M059J (cell line): ENCODE measurements at regions not wholly inside any gene's neighbourhood (a gene's known extent, or its start where the extent isn't known, plus 50 kb on each side); places are given as distances from the start of the nearest gene placed in this dataset.

ENCODE experiments used
- DNase-seq: peaks from one replicate; pipeline ENCODE4 v3.0.0-alpha.2; 2012; ENCODE audit warnings: low read depth

- DNase-seq: peak; percentile 88
Measured at GRCh38 chr6:132199343-132199742, 201.9 kb downstream of the MOXD1 start.

DNA sequence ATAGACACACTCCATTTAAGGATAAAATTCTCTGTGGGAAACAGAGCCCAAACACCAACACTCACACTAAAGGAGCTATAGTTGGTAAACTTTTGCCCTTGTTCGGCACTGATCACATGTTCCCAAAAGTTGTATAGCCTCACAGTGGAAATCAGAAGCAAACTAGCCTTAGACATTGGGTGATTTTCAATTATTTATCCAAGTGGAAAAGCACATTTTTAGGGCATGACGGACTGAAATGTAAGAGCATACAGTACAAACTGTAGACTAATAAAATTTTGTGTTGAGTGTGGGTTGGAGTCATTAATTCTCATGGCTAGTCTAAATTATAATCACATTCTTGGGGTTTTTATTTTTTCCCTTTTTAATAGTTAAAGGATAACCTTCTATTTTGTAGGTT lies 202.4 kb downstream of the MOXD1 start:
- peak; percentile 95 for DNase-seq

- DNase-seq: peak; percentile 90
Measured at GRCh38 chr6:132198040-132198439, 203.2 kb downstream of the MOXD1 start.

- DNase-seq: no peak
Measured at GRCh38 chr6:132194529-132194928, 206.7 kb downstream of the MOXD1 start.

DNA sequence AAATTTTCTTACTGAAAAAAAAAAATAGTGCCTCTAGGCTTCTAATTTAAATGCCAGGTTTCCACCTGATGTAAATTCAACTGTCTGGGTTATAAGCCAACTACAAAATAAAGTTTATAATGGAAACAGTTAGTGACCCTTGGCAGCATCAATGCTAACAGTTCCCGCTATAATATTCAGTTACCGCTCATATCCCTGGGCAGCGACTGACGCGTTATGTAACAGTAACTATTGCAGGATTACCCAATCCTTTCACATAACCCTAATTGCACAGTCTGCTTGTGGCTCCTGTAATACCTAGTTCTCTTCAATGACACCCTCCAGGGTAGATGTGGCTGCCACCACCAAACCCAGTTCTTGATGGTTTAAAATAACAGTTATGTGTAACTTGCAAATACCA lies 208.6 kb downstream of the MOXD1 start:
- DNase-seq: no peak

GRCh38 chr6:132190815-132191175 lies 210.5 kb downstream of the MOXD1 start:
- DNase-seq: peak; percentile 84

DNA sequence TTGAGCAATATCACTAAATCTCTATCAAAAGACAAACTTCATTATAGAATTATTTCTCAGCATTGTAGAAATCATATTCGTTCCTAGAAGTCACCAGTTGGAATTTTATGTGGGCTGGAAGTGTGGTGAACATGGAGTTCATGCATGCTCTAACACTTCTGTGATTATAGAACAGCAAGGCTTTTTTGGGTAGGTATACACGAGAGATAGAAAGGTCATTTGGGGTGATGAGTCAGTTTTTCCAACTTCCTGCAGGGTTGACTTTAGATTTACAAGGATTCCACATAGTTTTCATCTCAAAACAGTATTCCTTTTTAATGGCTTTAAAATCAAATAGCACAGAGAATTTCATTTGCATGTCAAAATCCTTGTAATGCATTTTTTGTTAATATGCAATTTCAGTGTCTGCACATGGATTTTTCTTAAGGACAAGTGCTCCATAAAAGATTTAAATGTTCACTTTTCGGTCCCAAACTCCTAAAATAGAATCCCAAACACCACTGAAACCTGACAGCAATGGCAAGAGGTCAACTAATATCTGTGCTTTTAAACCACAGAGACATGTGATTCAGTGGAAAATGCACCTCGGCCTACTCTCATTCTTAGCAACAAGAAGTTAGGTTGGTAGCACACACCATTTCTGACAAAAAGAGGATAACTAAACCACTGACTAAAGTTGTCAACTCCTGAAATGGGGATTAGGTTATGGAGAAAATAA lies 211.0 kb downstream of the MOXD1 start:
- peak; percentile 96 for DNase-seq

DNA sequence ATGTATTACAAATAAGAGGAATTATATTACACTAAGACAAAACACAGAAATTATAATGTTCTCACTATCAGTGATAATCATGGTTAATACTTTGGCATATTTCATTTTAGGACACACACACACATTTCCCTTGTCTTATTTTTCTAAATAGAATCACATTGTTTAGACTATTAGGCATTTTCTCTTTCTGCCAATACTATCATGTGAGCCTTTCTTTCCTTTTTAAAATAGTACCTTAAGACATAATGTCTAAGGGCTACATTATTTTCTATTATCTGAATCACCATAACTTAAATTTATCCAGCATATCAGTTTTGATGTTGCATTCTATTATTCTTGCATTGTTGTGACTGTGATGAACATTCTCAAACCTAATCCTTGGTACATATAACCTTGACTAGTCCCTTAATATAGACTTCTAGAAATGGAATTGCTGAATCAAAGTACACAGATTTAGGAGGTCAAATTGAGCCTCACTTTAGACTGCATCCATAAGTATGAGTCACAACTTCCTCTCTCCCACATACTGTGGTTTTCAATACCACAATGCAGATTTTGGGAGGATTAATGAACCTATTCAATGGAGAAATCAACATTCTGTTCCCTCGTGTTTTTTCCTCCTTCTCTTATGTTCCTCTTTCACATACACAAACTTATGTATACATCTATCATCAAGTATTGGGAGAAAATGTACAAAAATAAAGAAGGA lies 212.6 kb downstream of the MOXD1 start:
- DNase-seq: peak; percentile 90

DNA sequence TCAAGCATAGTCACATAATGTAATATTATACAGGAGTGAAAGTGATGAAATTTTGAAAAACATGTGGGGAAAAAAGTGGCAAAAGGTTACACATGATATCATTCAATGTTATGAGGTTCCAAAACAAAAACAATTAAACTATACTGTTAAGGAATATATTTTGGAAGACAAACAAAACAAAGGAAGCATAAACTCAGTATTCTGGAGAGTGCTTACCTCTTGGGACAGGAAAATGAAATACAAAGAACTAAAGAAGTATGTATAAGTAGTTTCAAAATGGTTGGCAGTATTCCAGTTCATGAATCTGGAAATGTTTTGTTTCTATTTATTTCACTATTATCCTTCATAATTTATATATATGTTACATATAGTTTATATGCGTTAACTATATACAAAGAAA lies 213.5 kb downstream of the MOXD1 start:
- no peak for DNase-seq

DNA sequence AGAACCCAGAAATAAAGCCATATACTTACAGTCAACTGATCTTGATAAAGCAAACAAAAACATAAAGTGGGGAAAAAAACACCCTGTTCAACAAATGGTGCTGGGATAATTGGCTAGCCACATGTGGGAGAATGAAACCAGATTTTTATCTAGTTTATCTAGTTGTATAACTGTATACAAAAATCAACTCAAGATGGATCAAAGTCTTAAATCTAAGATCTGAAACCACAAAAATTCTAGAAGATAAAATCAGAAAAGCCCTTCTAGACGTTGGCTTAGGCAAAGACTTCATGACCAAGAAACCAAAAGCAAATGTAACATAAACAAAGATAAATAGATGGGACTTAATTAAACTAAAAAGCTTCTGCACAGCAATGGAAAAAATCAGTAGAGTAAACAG lies 216.3 kb downstream of the MOXD1 start:
- peak; percentile 77 for DNase-seq

- no peak for DNase-seq
Measured at GRCh38 chr6:132179955-132180354, 221.3 kb downstream of the MOXD1 start.

- no peak for DNase-seq
Measured at GRCh38 chr6:132174919-132175318, 223.7 kb upstream of the CCN2 start.

- no peak for DNase-seq
Measured at GRCh38 chr6:132168961-132169360, 217.8 kb upstream of the CCN2 start.

- DNase-seq: peak; percentile 48
Measured at GRCh38 chr6:132167929-132168892, 217.0 kb upstream of the CCN2 start.

- no peak for DNase-seq
Measured at GRCh38 chr6:132166526-132167051, 215.4 kb upstream of the CCN2 start.

- no peak for DNase-seq
Measured at GRCh38 chr6:132165677-132166076, 214.5 kb upstream of the CCN2 start.

GRCh38 chr6:132161283-132161682 lies 210.1 kb upstream of the CCN2 start:
- peak; percentile 79 for DNase-seq

DNA sequence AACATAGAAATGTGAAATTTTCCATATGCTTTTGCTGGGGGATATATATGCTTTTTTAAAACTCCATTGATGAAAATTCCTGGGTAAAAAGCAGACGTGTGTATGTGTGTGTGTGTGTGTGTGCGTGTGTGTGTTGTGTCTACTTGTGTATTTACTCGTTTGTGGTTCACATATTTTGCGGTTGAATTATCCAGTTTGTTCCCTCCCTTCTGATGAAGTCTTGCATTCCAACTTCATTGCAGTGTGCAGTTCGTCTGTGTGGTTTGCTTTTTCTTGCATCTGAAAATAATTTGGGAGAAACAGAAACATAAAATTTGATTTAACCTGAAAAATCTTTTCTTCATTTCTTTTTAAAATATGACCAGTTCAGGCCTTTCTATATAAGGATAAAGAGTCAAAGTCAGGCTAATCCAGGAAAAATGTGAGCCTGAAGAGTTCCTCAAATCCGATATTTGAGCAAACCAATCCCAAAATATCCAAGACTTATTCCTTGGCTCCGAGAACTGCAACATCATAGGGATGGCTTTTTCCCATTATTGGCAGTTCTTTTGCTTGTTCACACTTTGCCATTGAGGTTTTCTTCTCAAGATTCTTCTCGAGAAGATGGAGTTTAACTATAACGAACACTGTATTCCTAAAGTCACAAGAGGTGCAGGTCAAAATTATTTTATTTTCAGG lies 202.2 kb upstream of the CCN2 start:
- DNase-seq: peak; percentile 93

- peak; percentile 78 for DNase-seq
Measured at GRCh38 chr6:132147530-132148011, 196.4 kb upstream of the CCN2 start.

GRCh38 chr6:132144456-132144855 lies 193.3 kb upstream of the CCN2 start:
- DNase-seq: no peak

DNA sequence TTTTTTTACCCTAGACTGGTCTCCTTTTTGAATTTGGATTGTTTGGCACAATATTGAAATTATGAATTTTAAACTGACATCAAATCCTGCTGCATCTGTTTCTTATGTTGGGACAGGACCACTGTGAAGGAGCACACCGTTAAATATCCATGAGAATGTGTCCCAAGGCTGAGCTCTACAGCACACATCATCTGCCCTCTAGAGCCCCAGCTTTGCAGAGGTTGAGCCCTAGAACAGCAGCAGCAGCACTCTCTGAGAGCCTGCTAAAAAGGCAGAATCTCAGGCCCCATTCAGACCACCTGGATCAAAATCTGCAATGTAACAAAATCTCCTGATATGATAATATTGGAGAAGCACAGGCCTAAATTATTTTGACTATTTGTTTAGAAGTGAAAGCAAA lies 192.1 kb upstream of the CCN2 start:
- no peak for DNase-seq
